Upper lobe of left lung (tissue), 4 donors: ENCODE measurements at regions not wholly inside any gene's neighbourhood (a gene's known extent, or its start where the extent isn't known, plus 50 kb on each side); places are given as distances from the start of the nearest gene placed in this dataset.

Experiments
- CTCF ChIP-seq, 6 experiments: fragments of 450-650 bp in 4 of 6; fragments of 200-600 bp in 2 of 6; sonication (generic) in 2 of 6; IDR thresholded peaks; one replicate each; pipeline ENCODE4 v1.5.1; 2016 to 2019; ENCODE audit warnings: antibody characterized with exemption in 6 of 6
- EP300 ChIP-seq, 4 donors: sonication (generic); formaldehyde crosslinking; IDR thresholded peaks; one replicate each; pipeline ENCODE4 v1.5.1; 2017; ENCODE audit warnings: antibody characterized with exemption in 4 of 4, control low read depth in 2 of 4
- POLR2AphosphoS5 ChIP-seq, 2 donors: sonication (generic); formaldehyde crosslinking; IDR thresholded peaks; one replicate each; pipeline ENCODE4 v1.5.1; 2017; ENCODE audit warnings: antibody characterized with exemption in 2 of 2

GRCh38 chr12:13666806-13667205 is 314.6 kb downstream of the GRIN2B start:
- TF ChIP-seq CTCF (IDR thresholded peaks at IDR 0.05) (no peak), EP300 (IDR thresholded peaks at IDR 0.05) (no peak), POLR2AphosphoS5 (IDR thresholded peaks at IDR 0.05) (no peak)
